Left lung (tissue), 4 donors: ENCODE measurements at regions not wholly inside any gene's neighbourhood (a gene's known extent, or its start where the extent isn't known, plus 50 kb on each side); places are given as distances from the start of the nearest gene placed in this dataset.

Experiments
- ATAC-seq: fragments of 200-7000 bp; cut with Tn5 transposase; one replicate; pipeline ENCODE4 v1.9.1; 2020; ENCODE audit warnings: moderate library complexity
- DNase-seq, 4 donors: peaks; one replicate each; pipeline ENCODE4 v3.0.0-alpha.2; 2013 to 2020
- H3K27ac ChIP-seq, 2 donors: fragments of 200-600 bp; sonication (generic) in 1 of 2; one replicate each; pipeline versions ENCODE4 v1.5.0 to v1.8.0; 2020 to 2021
- H3K27me3 ChIP-seq, 2 donors: fragments of 200-600 bp; sonication (generic) in 1 of 2; one replicate each; pipeline versions ENCODE4 v1.5.0 to v1.8.0; 2020 to 2021
- H3K36me3 ChIP-seq, 2 donors: fragments of 200-600 bp; sonication (generic) in 1 of 2; one replicate each; pipeline versions ENCODE4 v1.5.0 to v1.8.0; 2020 to 2021
- H3K4me1 ChIP-seq, 2 donors: fragments of 200-600 bp; one replicate each; pipeline ENCODE4 v1.8.0; 2021
- H3K4me3 ChIP-seq, 2 donors: fragments of 200-600 bp; sonication (generic) in 1 of 2; one replicate each; pipeline versions ENCODE4 v1.5.0 to v1.8.0; 2020 to 2021; ENCODE audit warnings: mild to moderate bottlenecking in 1 of 2
- H3K9me3 ChIP-seq, 2 donors: fragments of 200-600 bp; sonication (generic) in 1 of 2; one replicate each; pipeline versions ENCODE4 v1.5.0 to v1.8.0; 2020 to 2021
- CTCF ChIP-seq, 2 donors: fragments of 200-600 bp; sonication (generic) in 1 of 2; IDR thresholded peaks; one replicate each; pipeline versions ENCODE4 v1.5.0 to v1.8.0; 2021; ENCODE audit warnings: antibody characterized with exemption in 2 of 2
- intact Hi-C, 2 donors: fragments of 100-400 bp; cut with DNase I; formaldehyde crosslinking; loops; one replicate each; pipeline versions ENCODE4 v1.11.2 to v1.14.2; 2022
- donor health status: DM: no; HTN: yes; CAD: no.
- donor health status: DM: no; HTN: no; CAD: no.

- no peaks in the 10 kb centered on the region for H3K4me1 ChIP-seq
- H3K27ac ChIP-seq: no peak overlapping the region
- peaks cover 0 to 48% of the 10 kb centered on the region in 2 donors for H3K9me3 ChIP-seq
- DNase-seq (no peak), ATAC-seq (no peak)
- no peaks in the 10 kb centered on the region for H3K27me3 ChIP-seq
- no peak overlapping the region for H3K4me3 ChIP-seq
- intact Hi-C loops: no loop called here
- no peaks in the 10 kb centered on the region for H3K36me3 ChIP-seq
- TF ChIP-seq CTCF (IDR thresholded peaks at IDR 0.05): no peak
Observed at GRCh38 chr3:84893211-84893610, 65.6 kb upstream of the CADM2 start.

- Histone ChIP-seq H3K36me3 (no peaks in the 10 kb centered on the region), H3K4me1 (no peaks in the 10 kb centered on the region), H3K9me3 (peaks cover 0 to 32% of the 10 kb centered on the region in 2 donors), H3K4me3 (no peak overlapping the region), H3K27me3 (no peaks in the 10 kb centered on the region), H3K27ac (no peak overlapping the region)
- intact Hi-C loops: no loop called here
- no peak for TF ChIP-seq CTCF (IDR thresholded peaks at IDR 0.05)
- ATAC-seq: no peak
- DNase-seq: no peak
Observed at GRCh38 chr3:84904212-84904611, 54.6 kb upstream of the CADM2 start.

- H3K27ac ChIP-seq: no peak overlapping the region
- H3K9me3 ChIP-seq: peaks cover 0 to 28% of the 10 kb centered on the region in 2 donors
- intact Hi-C loops: no loop called here
- peak in 1 of 4 donors; percentile 49 for DNase-seq
- no peaks in the 10 kb centered on the region for H3K4me1 ChIP-seq
- no peak for ATAC-seq
- no peaks in the 10 kb centered on the region for H3K27me3 ChIP-seq
- no peak overlapping the region for H3K4me3 ChIP-seq
- H3K36me3 ChIP-seq: no peaks in the 10 kb centered on the region
- TF ChIP-seq CTCF (IDR thresholded peaks at IDR 0.05): no peak
Observed at GRCh38 chr3:84904816-84905555, 53.8 kb upstream of the CADM2 start.

GRCh38 chr3:84905556-84905920, 53.3 kb upstream of the CADM2 start:
- DNase-seq (no peak), ATAC-seq (no peak)
- H3K36me3 ChIP-seq: no peaks in the 10 kb centered on the region
- H3K27ac ChIP-seq: no peak overlapping the region
- H3K4me3 ChIP-seq: no peak overlapping the region
- TF ChIP-seq CTCF (IDR thresholded peaks at IDR 0.05): no peak
- intact Hi-C loops: no loop called here
- peaks cover 0 to 24% of the 10 kb centered on the region in 2 donors for H3K9me3 ChIP-seq
- no peaks in the 10 kb centered on the region for H3K27me3 ChIP-seq
- no peaks in the 10 kb centered on the region for H3K4me1 ChIP-seq

GRCh38 chr3:84906065-84906464, 52.7 kb upstream of the CADM2 start:
- no peaks in the 10 kb centered on the region for H3K27me3 ChIP-seq
- no peaks in the 10 kb centered on the region for H3K4me1 ChIP-seq
- intact Hi-C loops: no loop called here
- H3K9me3 ChIP-seq: peaks cover 0 to 19% of the 10 kb centered on the region in 2 donors
- ATAC-seq (no peak), DNase-seq (peak in 1 of 4 donors; percentile 39)
- no peaks in the 10 kb centered on the region for H3K36me3 ChIP-seq
- TF ChIP-seq CTCF (IDR thresholded peaks at IDR 0.05): no peak
- H3K27ac ChIP-seq: no peak overlapping the region
- no peak overlapping the region for H3K4me3 ChIP-seq
